ENCODE measurements at regions not wholly inside any gene's neighbourhood (a gene's known extent, or its start where the extent isn't known, plus 50 kb on each side); places are given as distances from the start of the nearest gene placed in this dataset.

DNA sequence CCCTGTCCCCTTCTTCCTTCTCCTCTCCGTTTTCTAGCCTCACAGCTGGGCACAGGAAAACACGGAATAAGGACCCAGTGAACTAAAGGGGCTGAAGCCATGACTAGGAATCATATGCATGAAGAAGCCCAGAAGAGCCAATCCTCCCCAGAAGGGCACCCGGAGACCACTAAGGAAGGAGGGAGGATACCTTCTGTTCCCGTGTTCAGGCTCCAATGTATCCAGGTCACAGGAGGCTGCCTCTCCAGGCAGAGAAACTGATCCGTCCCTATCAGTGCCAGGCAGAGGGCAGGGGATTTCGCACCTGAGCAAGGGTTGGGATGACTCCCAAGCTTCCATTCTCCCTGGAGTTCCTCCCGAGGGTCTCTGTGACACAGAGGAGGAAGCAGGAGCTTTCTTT is 246.6 kb downstream of the SNX10 start:
- H3K4me3 ChIP-seq (ENCODE audit: low read length in 2 of 2), result no peak overlapping the region
- no peaks in the 10 kb centered on the region for H3K4me1 ChIP-seq (ENCODE audit: control insufficient read depth, insufficient read depth, low read length)
- no peak overlapping the region for H3K9ac ChIP-seq (ENCODE audit: low read length in 2 of 2)
- H3K27me3 ChIP-seq (ENCODE audit: control insufficient read depth in 1 of 2, insufficient read depth in 2 of 2, low read length in 2 of 2), result peaks cover 5 to 7% of the 10 kb centered on the region in 2 donors
- no peaks in the 10 kb centered on the region for H3K36me3 ChIP-seq (ENCODE audit: control insufficient read depth in 2 of 2, insufficient read depth in 2 of 2, low read length in 2 of 2)
- H3K27ac ChIP-seq (ENCODE audit: low read length), result no peak overlapping the region
- H3K9me3 ChIP-seq (ENCODE audit: control insufficient read depth in 2 of 2, low read length in 2 of 2), result no peaks in the 10 kb centered on the region

DNA sequence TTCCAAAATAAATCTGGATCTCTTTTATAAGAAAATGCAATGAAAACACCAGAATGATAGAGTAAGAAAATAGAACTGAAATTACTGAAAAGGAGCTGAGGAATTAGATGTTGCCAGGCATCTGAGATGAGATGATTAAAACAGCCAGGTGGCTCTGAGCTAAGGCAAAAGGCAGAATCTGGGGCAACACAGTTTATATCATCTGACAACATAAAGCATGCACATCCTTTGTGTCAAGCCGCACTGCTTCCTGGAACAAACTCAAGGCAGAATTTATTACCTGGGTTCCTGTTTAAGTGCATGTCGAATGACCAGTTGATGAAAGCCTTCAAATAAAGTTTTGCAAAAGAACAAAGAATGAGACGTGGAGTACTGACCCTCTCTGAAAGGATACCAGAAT is 247.0 kb downstream of the SNX10 start:
- Histone ChIP-seq H3K4me1 (ENCODE audit: control insufficient read depth, insufficient read depth, low read length) (no peaks in the 10 kb centered on the region), H3K9me3 (ENCODE audit: control insufficient read depth in 2 of 2, low read length in 2 of 2) (no peaks in the 10 kb centered on the region), H3K9ac (ENCODE audit: low read length in 2 of 2) (no peak overlapping the region), H3K4me3 (ENCODE audit: low read length in 2 of 2) (no peak overlapping the region), H3K27me3 (ENCODE audit: control insufficient read depth in 1 of 2, insufficient read depth in 2 of 2, low read length in 2 of 2) (peaks cover 5 to 7% of the 10 kb centered on the region in 2 donors), H3K36me3 (ENCODE audit: control insufficient read depth in 2 of 2, insufficient read depth in 2 of 2, low read length in 2 of 2) (no peaks in the 10 kb centered on the region), H3K27ac (ENCODE audit: low read length) (no peak overlapping the region)

GRCh38 chr7:26543340-26543739 is 251.7 kb downstream of the SNX10 start:
- H3K9me3 ChIP-seq (ENCODE audit: control insufficient read depth in 2 of 2, low read length in 2 of 2), result peaks cover 3 to 5% of the 10 kb centered on the region in 2 donors
- no peaks in the 10 kb centered on the region for H3K36me3 ChIP-seq (ENCODE audit: control insufficient read depth in 2 of 2, insufficient read depth in 2 of 2, low read length in 2 of 2)
- H3K4me3 ChIP-seq (ENCODE audit: low read length in 2 of 2), result no peak overlapping the region
- H3K4me1 ChIP-seq (ENCODE audit: control insufficient read depth, insufficient read depth, low read length), result no peaks in the 10 kb centered on the region
- no peak overlapping the region for H3K9ac ChIP-seq (ENCODE audit: low read length in 2 of 2)
- peaks cover 2 to 3% of the 10 kb centered on the region in 2 donors for H3K27me3 ChIP-seq (ENCODE audit: control insufficient read depth in 1 of 2, insufficient read depth in 2 of 2, low read length in 2 of 2)
- H3K27ac ChIP-seq (ENCODE audit: low read length), result no peak overlapping the region

DNA sequence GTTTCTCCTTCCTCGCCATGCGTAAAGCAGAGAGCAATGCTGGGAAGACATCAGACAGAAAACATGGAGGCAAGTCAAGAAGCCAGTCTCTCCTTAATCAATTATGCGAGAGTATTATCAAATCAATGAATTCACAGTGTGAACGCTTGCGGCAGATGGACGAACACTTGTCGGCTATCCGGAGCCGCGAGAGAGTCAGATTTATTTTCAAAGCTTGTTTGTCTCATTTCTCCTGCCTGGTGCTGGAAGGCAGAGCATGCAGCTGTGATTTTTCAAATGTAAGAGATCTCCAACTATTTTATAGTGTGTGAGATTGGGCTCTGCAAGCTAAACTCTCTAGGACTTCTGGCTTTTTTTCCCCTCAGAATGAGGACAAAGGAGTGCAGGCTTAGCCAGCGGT is 252.3 kb downstream of the SNX10 start:
- H3K9ac ChIP-seq (ENCODE audit: low read length in 2 of 2), result no peak overlapping the region
- H3K4me1 ChIP-seq (ENCODE audit: control insufficient read depth, insufficient read depth, low read length), result no peaks in the 10 kb centered on the region
- no peaks in the 10 kb centered on the region for H3K36me3 ChIP-seq (ENCODE audit: control insufficient read depth in 2 of 2, insufficient read depth in 2 of 2, low read length in 2 of 2)
- peaks cover 3 to 7% of the 10 kb centered on the region in 2 donors for H3K9me3 ChIP-seq (ENCODE audit: control insufficient read depth in 2 of 2, low read length in 2 of 2)
- H3K27ac ChIP-seq (ENCODE audit: low read length), result no peak overlapping the region
- H3K27me3 ChIP-seq (ENCODE audit: control insufficient read depth in 1 of 2, insufficient read depth in 2 of 2, low read length in 2 of 2), result peaks cover 3 to 6% of the 10 kb centered on the region in 2 donors
- no peak overlapping the region for H3K4me3 ChIP-seq (ENCODE audit: low read length in 2 of 2)

GRCh38 chr7:26546508-26547053 is 254.9 kb downstream of the SNX10 start:
- H3K4me1 ChIP-seq (ENCODE audit: control insufficient read depth, insufficient read depth, low read length), result no peaks in the 10 kb centered on the region
- H3K9me3 ChIP-seq (ENCODE audit: control insufficient read depth in 2 of 2, low read length in 2 of 2), result peaks cover 3 to 7% of the 10 kb centered on the region in 2 donors
- H3K9ac ChIP-seq (ENCODE audit: low read length in 2 of 2), result no peak overlapping the region
- H3K27ac ChIP-seq (ENCODE audit: low read length), result no peak overlapping the region
- H3K4me3 ChIP-seq (ENCODE audit: low read length in 2 of 2), result no peak overlapping the region
- no peaks in the 10 kb centered on the region for H3K36me3 ChIP-seq (ENCODE audit: control insufficient read depth in 2 of 2, insufficient read depth in 2 of 2, low read length in 2 of 2)
- H3K27me3 ChIP-seq (ENCODE audit: control insufficient read depth in 1 of 2, insufficient read depth in 2 of 2, low read length in 2 of 2), result peaks cover 3 to 8% of the 10 kb centered on the region in 2 donors

DNA sequence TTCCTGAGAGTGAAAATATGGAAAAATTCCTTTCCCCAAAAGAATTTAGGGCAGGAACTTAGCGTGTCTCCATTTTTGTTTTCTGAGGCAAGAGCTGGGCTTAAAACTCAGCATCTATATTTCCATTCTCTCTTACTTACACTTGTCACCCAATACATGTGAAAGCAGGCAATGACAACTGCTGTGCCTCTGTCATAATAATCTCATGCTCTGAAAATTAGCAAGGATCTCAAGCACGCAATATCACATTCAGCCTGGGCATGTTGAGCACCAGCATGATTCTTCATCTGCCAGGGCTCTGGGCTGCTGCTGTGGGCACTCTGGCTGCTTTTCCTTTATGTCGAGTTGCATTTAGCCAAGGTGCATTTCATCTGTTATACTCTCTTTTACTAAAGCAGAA is 255.5 kb downstream of the SNX10 start:
- Histone ChIP-seq H3K27me3 (ENCODE audit: control insufficient read depth in 1 of 2, insufficient read depth in 2 of 2, low read length in 2 of 2) (peaks cover 3 to 8% of the 10 kb centered on the region in 2 donors), H3K9ac (ENCODE audit: low read length in 2 of 2) (no peak overlapping the region), H3K9me3 (ENCODE audit: control insufficient read depth in 2 of 2, low read length in 2 of 2) (peaks cover 3 to 7% of the 10 kb centered on the region in 2 donors)

GRCh38 chr7:26549281-26549944 is 257.8 kb downstream of the SNX10 start:
- no peak overlapping the region for H3K27ac ChIP-seq (ENCODE audit: low read length)
- no peaks in the 10 kb centered on the region for H3K4me1 ChIP-seq (ENCODE audit: control insufficient read depth, insufficient read depth, low read length)
- no peaks in the 10 kb centered on the region for H3K36me3 ChIP-seq (ENCODE audit: control insufficient read depth in 2 of 2, insufficient read depth in 2 of 2, low read length in 2 of 2)
- H3K4me3 ChIP-seq (ENCODE audit: low read length in 2 of 2), result no peak overlapping the region
- no peak overlapping the region for H3K9ac ChIP-seq (ENCODE audit: low read length in 2 of 2)
- H3K27me3 ChIP-seq (ENCODE audit: control insufficient read depth in 1 of 2, insufficient read depth in 2 of 2, low read length in 2 of 2), result peaks cover 3 to 8% of the 10 kb centered on the region in 2 donors
- H3K9me3 ChIP-seq (ENCODE audit: control insufficient read depth in 2 of 2, low read length in 2 of 2), result peaks cover 3 to 7% of the 10 kb centered on the region in 2 donors

More for the DNA sequence above, 255.5 kb downstream of the SNX10 start:
- Histone ChIP-seq H3K4me3 (ENCODE audit: low read length in 2 of 2) (no peak overlapping the region), H3K36me3 (ENCODE audit: control insufficient read depth in 2 of 2, insufficient read depth in 2 of 2, low read length in 2 of 2) (no peaks in the 10 kb centered on the region), H3K27ac (ENCODE audit: low read length) (no peak overlapping the region), H3K4me1 (ENCODE audit: control insufficient read depth, insufficient read depth, low read length) (no peaks in the 10 kb centered on the region)

DNA sequence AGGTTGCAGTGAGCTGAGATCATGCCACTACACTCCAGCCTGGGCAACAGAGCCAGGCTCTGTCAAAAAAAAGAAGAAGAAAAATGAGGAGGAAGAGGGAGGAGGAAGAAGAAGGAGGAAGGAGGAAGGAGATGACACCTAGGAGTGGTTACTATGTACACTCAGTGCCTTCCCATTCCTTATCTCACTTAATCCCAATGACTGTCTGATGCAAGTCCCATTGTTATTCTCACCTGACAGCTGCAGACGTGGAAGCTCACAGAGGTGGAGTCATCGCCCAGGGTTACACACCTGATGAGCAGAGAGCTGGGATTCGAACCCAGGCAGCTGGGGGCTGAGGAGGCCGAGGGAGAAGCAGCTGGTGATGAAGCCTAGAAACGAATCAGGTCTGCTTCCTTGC is 258.8 kb downstream of the SNX10 start:
- Histone ChIP-seq H3K4me1 (ENCODE audit: control insufficient read depth, insufficient read depth, low read length) (no peaks in the 10 kb centered on the region), H3K9me3 (ENCODE audit: control insufficient read depth in 2 of 2, low read length in 2 of 2) (peaks cover 3 to 7% of the 10 kb centered on the region in 2 donors), H3K27me3 (ENCODE audit: control insufficient read depth in 1 of 2, insufficient read depth in 2 of 2, low read length in 2 of 2) (peaks cover 3 to 8% of the 10 kb centered on the region in 2 donors), H3K27ac (ENCODE audit: low read length) (no peak overlapping the region), H3K4me3 (ENCODE audit: low read length in 2 of 2) (no peak overlapping the region), H3K9ac (ENCODE audit: low read length in 2 of 2) (no peak overlapping the region), H3K36me3 (ENCODE audit: control insufficient read depth in 2 of 2, insufficient read depth in 2 of 2, low read length in 2 of 2) (no peaks in the 10 kb centered on the region)

DNA sequence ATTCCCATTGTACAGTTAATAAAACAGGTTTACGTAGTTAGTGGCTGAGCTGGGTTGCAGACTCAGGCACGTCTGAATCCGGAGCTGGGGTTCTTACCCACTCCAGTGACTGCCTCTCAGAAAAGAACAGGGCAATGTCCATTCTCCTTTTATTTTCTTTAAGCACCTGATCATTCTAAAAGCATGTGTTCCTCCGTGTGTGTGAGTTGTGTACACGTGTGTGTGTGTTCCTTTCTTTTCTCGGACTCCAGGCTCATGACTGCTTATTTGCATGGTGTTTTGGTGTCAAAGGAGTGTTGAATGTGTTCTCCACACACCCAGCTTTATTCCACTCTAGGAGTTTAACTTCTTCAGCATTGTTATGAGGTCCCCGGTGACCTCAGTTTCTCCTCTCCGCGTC is 260.1 kb downstream of the SNX10 start:
- Histone ChIP-seq H3K27ac (ENCODE audit: low read length) (no peak overlapping the region), H3K4me1 (ENCODE audit: control insufficient read depth, insufficient read depth, low read length) (no peaks in the 10 kb centered on the region)

GRCh38 chr7:26553128-26553527 is 261.5 kb downstream of the SNX10 start:
- H3K4me3 ChIP-seq (ENCODE audit: low read length in 2 of 2), result no peak overlapping the region
- peaks cover 0 to 8% of the 10 kb centered on the region in 2 donors for H3K27me3 ChIP-seq (ENCODE audit: control insufficient read depth in 1 of 2, insufficient read depth in 2 of 2, low read length in 2 of 2)
- H3K9me3 ChIP-seq (ENCODE audit: control insufficient read depth in 2 of 2, low read length in 2 of 2), result peaks cover under 1 to 5% of the 10 kb centered on the region in 2 donors
- H3K36me3 ChIP-seq (ENCODE audit: control insufficient read depth in 2 of 2, insufficient read depth in 2 of 2, low read length in 2 of 2), result no peaks in the 10 kb centered on the region
- H3K4me1 ChIP-seq (ENCODE audit: control insufficient read depth, insufficient read depth, low read length), result no peaks in the 10 kb centered on the region
- no peak overlapping the region for H3K27ac ChIP-seq (ENCODE audit: low read length)
- no peak overlapping the region for H3K9ac ChIP-seq (ENCODE audit: low read length in 2 of 2)

More for the DNA sequence above, 260.1 kb downstream of the SNX10 start:
- Histone ChIP-seq H3K36me3 (ENCODE audit: control insufficient read depth in 2 of 2, insufficient read depth in 2 of 2, low read length in 2 of 2) (no peaks in the 10 kb centered on the region), H3K9ac (ENCODE audit: low read length in 2 of 2) (no peak overlapping the region), H3K9me3 (ENCODE audit: control insufficient read depth in 2 of 2, low read length in 2 of 2) (peaks cover 3 to 7% of the 10 kb centered on the region in 2 donors), H3K4me3 (ENCODE audit: low read length in 2 of 2) (no peak overlapping the region), H3K27me3 (ENCODE audit: control insufficient read depth in 1 of 2, insufficient read depth in 2 of 2, low read length in 2 of 2) (peaks cover under 1 to 8% of the 10 kb centered on the region in 2 donors)

DNA sequence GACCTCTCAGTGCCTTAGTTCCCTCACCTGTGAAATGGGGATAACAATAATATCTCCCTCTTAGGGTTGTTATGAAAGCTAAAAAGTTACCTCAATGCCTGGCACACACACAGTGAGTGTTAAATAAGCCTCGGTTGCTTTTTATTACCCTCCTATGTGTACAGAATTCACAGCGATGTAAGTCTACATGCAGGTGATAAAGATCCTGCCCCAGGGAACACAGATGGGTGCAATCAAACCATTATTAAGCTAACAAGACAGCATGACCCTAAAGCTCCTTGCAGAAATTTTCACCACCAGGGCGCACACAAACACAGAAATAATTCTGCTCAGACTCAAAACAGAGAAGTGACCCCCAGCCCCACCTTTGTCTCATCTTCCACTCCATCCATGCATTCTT is 261.9 kb downstream of the SNX10 start:
- Histone ChIP-seq H3K4me1 (ENCODE audit: control insufficient read depth, insufficient read depth, low read length) (no peaks in the 10 kb centered on the region), H3K36me3 (ENCODE audit: control insufficient read depth in 2 of 2, insufficient read depth in 2 of 2, low read length in 2 of 2) (no peaks in the 10 kb centered on the region), H3K9me3 (ENCODE audit: control insufficient read depth in 2 of 2, low read length in 2 of 2) (peaks cover 0 to under 1% of the 10 kb centered on the region in 2 donors), H3K27me3 (ENCODE audit: control insufficient read depth in 1 of 2, insufficient read depth in 2 of 2, low read length in 2 of 2) (peaks cover 0 to 8% of the 10 kb centered on the region in 2 donors), H3K4me3 (ENCODE audit: low read length in 2 of 2) (no peak overlapping the region), H3K27ac (ENCODE audit: low read length) (no peak overlapping the region), H3K9ac (ENCODE audit: low read length in 2 of 2) (no peak overlapping the region)
